ENCODE measurements at regions not wholly inside any gene's neighbourhood (a gene's known extent, or its start where the extent isn't known, plus 50 kb on each side); places are given as distances from the start of the nearest gene placed in this dataset.

GRCh38 chr10:4215963-4216575 is 431.1 kb upstream of the KLF6 start:
- no peaks in the 10 kb centered on the region for H3K36me3 ChIP-seq (ENCODE audit: control insufficient read depth, insufficient read depth, low read length)
- no peaks in the 10 kb centered on the region for H3K27me3 ChIP-seq (ENCODE audit: control insufficient read depth, insufficient read depth, low read length)
- no peak for DNase-seq (ENCODE audit: low read depth)
- H3K4me3 ChIP-seq (ENCODE audit: low read depth, low read length): no peak overlapping the region
- TF ChIP-seq CTCF (IDR thresholded peaks at IDR 0.05; ENCODE audit: insufficient read depth, low read depth, low read length): no peak
- POLR2A ChIA-PET: no interaction called here
- CTCF ChIA-PET: interaction anchor here (2.2 kb wide), 1 partner anchor 11 kb away, joined by 6 read pairs; no protein-coding TSS in a partner anchor

GRCh38 chr10:4215485-4215884 is 430.5 kb upstream of the KLF6 start:
- Histone ChIP-seq H3K4me3 (ENCODE audit: low read depth, low read length) (no peak overlapping the region), H3K36me3 (ENCODE audit: control insufficient read depth, insufficient read depth, low read length) (no peaks in the 10 kb centered on the region), H3K27me3 (ENCODE audit: control insufficient read depth, insufficient read depth, low read length) (no peaks in the 10 kb centered on the region)
- no peak for DNase-seq (ENCODE audit: low read depth)
- TF ChIP-seq CTCF (IDR thresholded peaks at IDR 0.05; ENCODE audit: insufficient read depth, low read depth, low read length): no peak
- POLR2A ChIA-PET: no interaction called here
- CTCF ChIA-PET: interaction anchor here (0.9 to 2.2 kb wide), 2 partner anchors 10 to 441 kb away, joined by 3 to 6 read pairs; no protein-coding TSS in a partner anchor

- no peak overlapping the region for H3K4me3 ChIP-seq (ENCODE audit: low read depth, low read length)
- CTCF ChIA-PET: interaction anchor here (0.9 to 2.2 kb wide), 2 partner anchors 9 to 442 kb away, joined by 3 to 6 read pairs; no protein-coding TSS in a partner anchor
Observed at GRCh38 chr10:4214908-4215307, 429.9 kb upstream of the KLF6 start.

GRCh38 chr10:4213441-4213840 is 428.4 kb upstream of the KLF6 start:
- ChIA-PET POLR2A (no interaction called here), CTCF (no interaction called here)
- DNase-seq (ENCODE audit: low read depth): no peak
- no peaks in the 10 kb centered on the region for H3K27me3 ChIP-seq (ENCODE audit: control insufficient read depth, insufficient read depth, low read length)
- H3K4me3 ChIP-seq (ENCODE audit: low read depth, low read length): no peak overlapping the region
- TF ChIP-seq CTCF (IDR thresholded peaks at IDR 0.05; ENCODE audit: insufficient read depth, low read depth, low read length): no peak
- no peaks in the 10 kb centered on the region for H3K36me3 ChIP-seq (ENCODE audit: control insufficient read depth, insufficient read depth, low read length)

More at GRCh38 chr10:4214908-4215307, 429.9 kb upstream of the KLF6 start:
- DNase-seq (ENCODE audit: low read depth): no peak
- TF ChIP-seq CTCF (IDR thresholded peaks at IDR 0.05; ENCODE audit: insufficient read depth, low read depth, low read length): no peak
- Histone ChIP-seq H3K27me3 (ENCODE audit: control insufficient read depth, insufficient read depth, low read length) (no peaks in the 10 kb centered on the region), H3K36me3 (ENCODE audit: control insufficient read depth, insufficient read depth, low read length) (no peaks in the 10 kb centered on the region)
- POLR2A ChIA-PET: no interaction called here

- ChIA-PET CTCF (no interaction called here), POLR2A (no interaction called here)
- DNase-seq (ENCODE audit: low read depth): no peak
- no peak for TF ChIP-seq CTCF (IDR thresholded peaks at IDR 0.05; ENCODE audit: insufficient read depth, low read depth, low read length)
- Histone ChIP-seq H3K27me3 (ENCODE audit: control insufficient read depth, insufficient read depth, low read length) (no peaks in the 10 kb centered on the region), H3K36me3 (ENCODE audit: control insufficient read depth, insufficient read depth, low read length) (no peaks in the 10 kb centered on the region), H3K4me3 (ENCODE audit: low read depth, low read length) (no peak overlapping the region)
Observed at GRCh38 chr10:4212111-4212630, 427.2 kb upstream of the KLF6 start.
